GM12874 (cell line): ENCODE measurements at regions not wholly inside any gene's neighbourhood (a gene's known extent, or its start where the extent isn't known, plus 50 kb on each side); places are given as distances from the start of the nearest gene placed in this dataset.

Experiments used
- TF ChIP-seq, protein P1 (sequence below): IDR thresholded peaks from 2 replicates; pipeline ENCODE4 v1.5.1; 2011; ENCODE audit warnings: low read depth, mild to moderate bottlenecking, control low read depth, low read length, moderate library complexity; ENCODE audit not compliant: insufficient read depth

- TF ChIP-seq, protein P1, sequence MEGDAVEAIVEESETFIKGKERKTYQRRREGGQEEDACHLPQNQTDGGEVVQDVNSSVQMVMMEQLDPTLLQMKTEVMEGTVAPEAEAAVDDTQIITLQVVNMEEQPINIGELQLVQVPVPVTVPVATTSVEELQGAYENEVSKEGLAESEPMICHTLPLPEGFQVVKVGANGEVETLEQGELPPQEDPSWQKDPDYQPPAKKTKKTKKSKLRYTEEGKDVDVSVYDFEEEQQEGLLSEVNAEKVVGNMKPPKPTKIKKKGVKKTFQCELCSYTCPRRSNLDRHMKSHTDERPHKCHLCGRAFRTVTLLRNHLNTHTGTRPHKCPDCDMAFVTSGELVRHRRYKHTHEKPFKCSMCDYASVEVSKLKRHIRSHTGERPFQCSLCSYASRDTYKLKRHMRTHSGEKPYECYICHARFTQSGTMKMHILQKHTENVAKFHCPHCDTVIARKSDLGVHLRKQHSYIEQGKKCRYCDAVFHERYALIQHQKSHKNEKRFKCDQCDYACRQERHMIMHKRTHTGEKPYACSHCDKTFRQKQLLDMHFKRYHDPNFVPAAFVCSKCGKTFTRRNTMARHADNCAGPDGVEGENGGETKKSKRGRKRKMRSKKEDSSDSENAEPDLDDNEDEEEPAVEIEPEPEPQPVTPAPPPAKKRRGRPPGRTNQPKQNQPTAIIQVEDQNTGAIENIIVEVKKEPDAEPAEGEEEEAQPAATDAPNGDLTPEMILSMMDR = no peak
Measured at GRCh38 chr15:81807806-81808205, 238.0 kb downstream of the MEX3B start.

GRCh38 chr15:81807186-81807585 is 238.6 kb downstream of the MEX3B start:
- TF ChIP-seq, protein P1 = no peak

- TF ChIP-seq, protein P1 = no peak
Measured at GRCh38 chr15:81795899-81796298, 249.9 kb downstream of the MEX3B start.

GRCh38 chr15:81792646-81793045 is 253.2 kb downstream of the MEX3B start:
- TF ChIP-seq, protein P1 = no peak

DNA sequence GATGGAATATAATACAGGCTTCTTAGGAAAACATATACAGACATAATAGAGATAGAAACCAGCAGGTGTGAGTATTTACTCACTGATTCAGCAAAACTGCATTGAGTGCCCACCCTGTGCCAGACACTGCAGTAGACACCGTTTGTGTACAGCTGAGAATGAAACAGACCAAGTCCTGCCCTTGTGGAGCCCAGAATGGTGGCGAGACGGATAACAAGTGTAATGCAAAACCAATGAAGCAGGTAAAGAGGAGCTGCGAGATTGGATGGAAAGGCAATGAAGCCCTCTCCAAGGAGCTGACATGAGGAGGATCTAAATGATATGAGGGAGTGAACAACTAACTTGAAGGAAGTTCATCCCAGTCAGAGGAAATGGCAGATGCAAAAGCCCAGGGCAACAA is 256.4 kb downstream of the MEX3B start:
- TF ChIP-seq, protein P1 = no peak

DNA sequence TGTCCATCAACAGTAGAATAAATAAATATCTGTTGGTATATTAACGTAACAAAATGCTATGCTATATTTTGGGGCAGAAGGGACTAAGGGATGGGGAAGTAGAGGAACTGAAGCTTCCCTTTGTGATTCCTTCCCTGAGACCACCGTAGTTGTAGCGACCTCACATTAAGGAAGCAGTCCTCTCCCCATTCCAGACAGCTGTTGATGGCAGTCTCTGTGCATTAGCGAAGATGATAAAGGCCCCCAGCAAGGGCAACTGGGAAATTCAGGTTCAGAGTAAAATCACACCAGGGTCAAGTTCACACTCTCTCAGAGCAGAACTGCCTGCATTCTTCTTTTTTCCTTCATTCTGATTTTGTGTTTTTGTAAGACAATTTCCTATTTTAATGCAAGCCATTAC is 259.0 kb downstream of the MEX3B start:
- TF ChIP-seq, protein P1 = no peak

- TF ChIP-seq, protein P1 = no peak
Measured at GRCh38 chr15:81785679-81786078, 260.1 kb downstream of the MEX3B start.

- TF ChIP-seq, protein P1 = no peak
Measured at GRCh38 chr15:81785181-81785580, 260.6 kb downstream of the MEX3B start.
